Left cardiac atrium (tissue), 4 donors: ENCODE measurements at regions not wholly inside any gene's neighbourhood (a gene's known extent, or its start where the extent isn't known, plus 50 kb on each side); places are given as distances from the start of the nearest gene placed in this dataset.
A peak's percentile ranks its signal among the peaks of the same experiment; 100 is the strongest.

ENCODE experiments used
- ATAC-seq, 2 donors: fragments of 200-7000 bp; cut with Tn5 transposase; one replicate each; pipeline ENCODE4 v1.9.1; 2020; ENCODE audit warnings: mild to moderate bottlenecking in 2 of 2, moderate library complexity in 2 of 2
- DNase-seq: peaks from one replicate; pipeline ENCODE4 v3.0.0-alpha.2; 2020
- intact Hi-C, 2 donors: fragments of 100-400 bp; cut with DNase I; formaldehyde crosslinking; loops; one replicate each; pipeline versions ENCODE4 v1.14.1 to v1.15.1; 2022 to 2023
- donor health status: DM: no; HTN: yes; CAD: no.
- donor health status: DM: no; HTN: yes; CAD: no; lungs with severe emphysema.
- donor health status: DM: yes; HTN: yes; CAD: no.
- donor health status: Dilated cardiomyopathy.

DNA sequence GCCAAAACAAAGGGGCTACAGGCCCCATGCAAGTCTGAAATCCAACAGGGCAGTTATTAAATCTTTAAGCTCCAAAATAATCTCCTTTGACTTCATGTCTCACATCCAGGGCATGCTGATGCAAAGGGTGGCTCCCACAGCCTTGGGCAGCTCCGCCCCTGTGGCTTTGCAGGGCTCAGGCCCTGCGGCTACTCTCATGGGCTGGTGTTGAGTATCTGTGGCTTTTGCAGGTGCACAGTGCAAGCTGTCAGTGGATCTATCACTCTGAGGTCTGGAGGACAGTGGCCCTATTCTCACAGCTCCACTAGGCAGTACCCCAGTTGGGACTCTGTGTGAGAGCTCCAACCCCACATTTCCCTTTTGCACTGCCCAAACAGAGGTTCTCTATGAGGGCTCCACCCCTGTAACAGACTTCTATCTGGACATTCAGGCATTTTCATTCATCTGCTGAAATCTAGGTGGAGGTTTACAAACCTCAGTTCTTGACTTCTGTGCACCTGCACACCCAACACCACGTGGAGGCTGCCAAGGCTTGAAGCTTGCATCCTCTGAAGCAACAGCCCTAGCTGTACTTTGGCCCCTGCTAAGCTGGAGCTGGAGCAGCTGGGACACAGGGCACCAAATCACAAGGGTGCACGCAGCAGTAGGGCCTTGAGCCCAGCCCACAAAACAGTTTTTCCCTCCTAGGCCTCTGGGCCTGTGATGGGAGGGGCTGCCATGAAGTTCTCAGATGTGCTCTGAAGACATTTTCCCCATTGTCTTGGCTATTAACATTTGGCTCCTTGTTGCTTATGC, 154.8 kb upstream of the PDE5A start:
- ATAC-seq (no peak), DNase-seq (no peak)
- intact Hi-C loops, result loop anchor here in 1 of 2 donors (10.0 kb wide), 1 partner anchor 149 kb away; no protein-coding TSS in a partner anchor

DNA sequence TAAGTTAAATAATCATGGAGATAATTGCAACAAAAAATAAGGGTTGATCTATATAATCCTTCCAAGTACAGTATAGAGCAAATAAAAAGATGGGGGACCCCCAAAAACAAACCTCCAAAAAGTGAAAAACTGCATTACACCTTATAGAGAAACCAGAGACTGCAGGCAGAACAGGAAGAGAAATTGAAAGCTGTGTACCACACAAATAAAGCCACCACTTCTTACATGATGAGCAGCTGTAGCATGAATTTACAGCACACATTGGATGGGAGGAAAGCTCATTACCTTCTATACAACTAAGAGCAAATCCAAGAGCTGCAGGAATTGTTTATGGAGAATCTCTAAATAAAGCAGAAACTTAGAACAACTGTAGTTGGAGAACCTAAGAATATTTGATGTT, 152.4 kb upstream of the PDE5A start:
- intact Hi-C loops, result loop anchor here in 1 of 2 donors (10.0 kb wide), 1 partner anchor 146 kb away; no protein-coding TSS in a partner anchor

DNA sequence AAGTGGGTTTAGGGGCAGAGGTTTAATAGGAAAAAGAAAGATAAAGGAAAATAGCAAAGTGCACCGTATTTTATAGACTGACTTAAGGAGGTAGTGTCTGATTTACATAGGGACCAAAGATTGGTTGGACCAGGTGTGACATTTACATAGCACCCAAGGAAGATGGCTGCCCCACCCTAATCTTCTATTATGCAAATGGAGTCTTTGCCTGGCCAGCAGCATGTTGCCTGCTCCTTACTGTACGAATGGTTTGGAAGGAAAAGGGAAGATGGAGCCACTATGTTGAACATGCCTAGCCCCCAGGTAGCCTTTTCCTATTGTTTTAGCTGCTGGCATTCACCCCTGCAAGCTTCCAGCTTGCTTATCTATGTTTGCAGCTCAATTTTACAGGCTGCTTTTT, 146.2 kb upstream of the PDE5A start:
- no peak for ATAC-seq
- intact Hi-C loops, result no loop called here
- no peak for DNase-seq

More for the DNA sequence above, 152.4 kb upstream of the PDE5A start:
- no peak for ATAC-seq
- no peak for DNase-seq

DNA sequence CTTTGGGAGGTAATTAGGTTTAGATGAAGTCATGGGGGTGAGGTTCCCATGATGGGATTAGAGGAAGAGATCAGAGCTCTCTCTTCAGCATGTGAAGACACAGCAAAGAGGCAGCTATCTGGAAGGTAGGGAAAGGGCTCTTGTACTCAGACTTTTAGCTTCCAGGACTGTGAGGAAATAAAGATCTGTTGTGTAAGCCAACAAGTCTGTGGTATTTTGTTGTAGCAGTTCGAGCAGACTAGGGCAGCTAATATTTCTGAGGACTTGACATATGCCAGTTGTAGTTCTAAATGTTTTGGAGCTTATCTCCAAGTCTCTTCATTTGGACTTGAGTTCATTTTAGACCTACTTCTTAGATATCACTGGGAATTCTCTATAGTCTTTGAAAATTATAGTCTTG, 137.3 kb upstream of the PDE5A start:
- DNase-seq, result no peak

DNA sequence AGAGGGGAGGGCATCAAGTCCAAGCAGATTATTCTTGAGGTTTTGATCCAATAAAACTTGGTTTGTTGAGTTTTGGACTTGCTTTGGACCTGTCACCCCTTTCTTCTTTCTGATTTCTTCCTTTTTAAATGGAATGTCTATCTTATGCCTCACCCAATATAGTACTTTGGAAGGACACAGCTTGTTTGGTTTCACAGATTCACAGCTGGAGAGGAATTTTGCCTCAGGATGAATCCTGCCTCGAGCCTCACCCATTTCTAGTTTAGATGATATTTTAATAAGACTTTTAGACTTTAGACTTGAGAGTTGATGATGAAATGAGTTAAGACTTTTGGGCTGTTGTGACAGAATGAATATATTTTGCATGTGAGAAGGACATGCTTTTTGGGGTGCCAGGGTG, 136.9 kb upstream of the PDE5A start:
- ATAC-seq (no peak), DNase-seq (no peak)
- intact Hi-C loops, result no loop called here

More for the DNA sequence above, 137.3 kb upstream of the PDE5A start:
- intact Hi-C loops, result no loop called here
- ATAC-seq, result no peak

DNA sequence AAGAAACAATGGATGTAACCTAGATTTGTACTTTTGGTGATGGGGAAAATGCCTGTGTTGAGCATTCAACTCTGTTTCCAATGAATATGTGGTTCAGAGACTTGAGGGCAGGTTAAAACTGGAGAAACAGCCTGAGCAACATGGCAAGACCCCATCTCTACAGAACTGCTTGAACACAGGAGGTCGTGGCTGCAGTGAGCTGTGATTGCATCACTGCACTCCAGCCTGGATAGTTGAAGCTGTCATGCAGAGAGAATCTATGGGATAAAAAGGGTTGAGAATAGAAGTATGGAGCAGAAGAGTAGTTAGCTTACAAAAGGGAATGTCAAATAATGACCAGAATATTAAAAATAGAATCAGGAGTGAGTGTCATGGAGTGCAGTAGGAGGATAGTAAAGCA, 134.8 kb upstream of the PDE5A start:
- ATAC-seq (no peak), DNase-seq (no peak)
- intact Hi-C loops, result no loop called here

DNA sequence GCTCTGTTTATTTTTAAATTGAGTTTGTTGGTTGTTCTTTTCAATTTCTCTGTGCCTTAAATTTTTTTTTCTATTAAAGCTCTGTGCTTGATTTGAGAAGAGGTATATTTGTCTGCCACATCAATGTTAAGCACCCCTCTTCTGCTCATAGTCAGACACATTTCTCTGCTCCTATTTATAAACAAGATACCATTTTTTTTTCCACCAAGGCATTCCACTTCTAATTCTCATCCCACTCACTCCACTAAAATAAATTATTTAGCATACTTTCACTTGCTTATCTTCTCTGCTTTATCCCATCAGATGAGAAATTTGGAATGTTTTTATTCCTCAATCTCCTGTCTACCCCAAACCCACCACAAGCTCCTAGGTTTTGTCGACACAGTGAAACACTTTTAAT, 127.0 kb upstream of the PDE5A start:
- intact Hi-C loops, result no loop called here
- DNase-seq (no peak), ATAC-seq (no peak)

DNA sequence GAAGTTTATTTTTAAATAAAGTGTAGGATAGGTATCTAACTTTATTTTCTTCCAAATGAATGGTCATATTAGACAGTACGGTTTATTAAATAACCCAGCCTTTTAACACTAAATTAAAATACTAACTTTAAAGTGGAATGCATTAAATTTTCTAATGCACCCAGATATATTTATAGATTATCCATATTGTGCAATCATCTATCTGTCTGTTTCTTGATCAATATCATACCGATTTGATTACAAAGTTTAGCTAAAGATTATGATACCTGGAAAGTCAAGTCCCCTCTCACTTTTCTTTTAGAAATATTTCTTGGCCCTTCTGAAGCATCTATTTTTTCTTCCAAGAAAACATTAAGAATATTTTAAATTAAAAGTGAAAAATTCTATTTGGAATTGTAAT, 124.3 kb upstream of the PDE5A start:
- DNase-seq (no peak), ATAC-seq (no peak)
- intact Hi-C loops, result no loop called here

DNA sequence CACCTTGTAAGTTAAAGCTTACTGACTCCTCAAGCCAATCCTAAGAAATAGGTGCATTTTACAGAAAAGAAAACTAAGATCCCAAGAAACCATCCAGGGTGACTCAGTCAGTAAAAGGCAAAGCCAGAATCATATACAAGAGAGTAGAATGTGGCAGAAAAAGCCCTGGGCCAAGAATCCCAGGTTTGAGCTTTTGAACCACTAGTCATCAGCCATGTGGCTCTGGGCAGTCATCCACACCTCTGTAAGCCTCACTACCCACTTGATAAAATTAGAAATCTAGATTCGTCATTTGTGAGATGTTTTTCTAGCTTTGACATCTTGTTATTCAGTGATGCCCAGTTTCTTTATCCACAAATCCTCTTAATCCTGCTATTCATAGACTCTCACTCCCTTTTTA, 122.2 kb upstream of the PDE5A start:
- ATAC-seq, result peak in 1 of 2 donors; percentile 71
- intact Hi-C loops, result no loop called here
- no peak for DNase-seq

DNA sequence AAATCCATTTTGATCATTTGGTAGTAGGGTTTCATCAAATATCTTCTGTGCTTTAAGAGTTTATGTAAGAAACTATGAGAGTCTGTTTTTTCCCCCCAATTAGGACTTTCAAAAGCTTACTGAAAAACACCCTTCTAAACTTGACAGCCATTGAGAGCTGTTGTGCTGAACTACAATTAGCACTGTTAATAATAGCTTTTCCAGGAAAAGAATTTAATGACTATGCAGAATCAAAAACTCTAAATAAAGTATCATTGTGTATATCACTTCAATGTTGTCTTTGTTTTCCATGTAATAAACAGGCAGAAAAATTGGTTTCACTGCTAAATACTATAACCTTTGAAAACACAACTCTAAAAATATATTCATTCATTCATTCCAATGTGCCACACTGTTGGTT, 121.4 kb upstream of the PDE5A start:
- ATAC-seq, result no peak
- intact Hi-C loops, result no loop called here
- DNase-seq, result no peak

DNA sequence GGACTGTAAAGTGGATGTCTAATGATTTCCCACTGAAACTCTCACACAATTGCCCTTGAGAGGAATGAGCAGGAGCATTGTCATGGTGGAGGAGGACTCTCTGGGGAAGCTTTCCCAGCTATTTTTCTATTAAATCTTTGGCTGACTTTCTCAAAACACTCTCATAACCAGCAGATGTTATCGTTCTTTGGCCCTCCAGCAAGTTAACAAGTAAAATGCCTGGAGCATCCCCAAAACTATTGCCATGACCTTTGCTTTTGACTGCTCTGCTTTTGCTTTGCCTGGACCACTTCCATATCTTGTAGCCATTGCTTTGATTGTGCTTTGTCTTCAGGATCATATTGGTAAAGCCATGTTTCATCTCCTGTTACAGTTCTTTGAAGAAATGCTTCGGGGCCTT, 120.2 kb upstream of the PDE5A start:
- DNase-seq (no peak), ATAC-seq (peak; percentile 41 to 48)
- intact Hi-C loops, result no loop called here

DNA sequence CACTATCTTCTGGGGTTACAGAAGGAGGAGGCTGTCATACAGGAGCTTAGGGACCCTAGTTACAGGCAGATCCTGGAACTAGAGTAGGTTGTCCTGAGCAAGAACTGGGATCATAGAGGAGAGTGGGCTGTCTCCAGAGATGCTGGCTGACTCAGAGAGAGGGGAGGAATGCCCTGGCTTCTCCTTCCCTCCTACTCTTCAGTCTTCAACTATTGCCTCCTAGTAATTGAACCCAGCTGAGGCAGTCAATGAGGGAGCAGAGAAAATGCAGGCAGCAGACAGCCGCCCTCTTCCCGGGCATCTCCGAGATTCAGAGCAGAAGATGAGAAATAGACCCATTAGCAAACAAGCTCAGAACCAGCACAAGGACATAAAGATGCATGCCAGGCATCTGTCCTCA, 118.3 kb upstream of the PDE5A start:
- intact Hi-C loops, result no loop called here
- DNase-seq (no peak), ATAC-seq (peak in 1 of 2 donors; percentile 75)

DNA sequence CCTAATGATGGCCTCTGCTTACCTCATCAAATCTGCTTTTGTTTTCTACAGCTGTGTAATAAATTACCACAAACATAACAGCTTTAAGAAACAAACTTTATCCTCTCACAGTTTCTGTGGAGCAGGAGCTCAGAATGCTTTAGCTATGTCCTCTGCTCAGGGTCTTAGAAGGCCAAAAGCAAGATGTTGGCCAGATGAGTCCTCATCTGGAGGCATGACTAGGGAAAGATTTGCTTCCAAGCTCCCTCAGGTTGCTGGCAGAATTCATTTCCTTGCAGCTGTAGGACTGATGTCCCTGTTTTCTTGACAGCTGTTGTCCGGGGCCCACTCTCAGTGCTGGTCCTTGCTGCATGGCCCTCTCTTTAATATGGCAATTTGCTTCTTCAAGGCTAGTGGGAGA, 116.7 kb upstream of the PDE5A start:
- no peak for ATAC-seq
- DNase-seq, result no peak
- intact Hi-C loops, result no loop called here

DNA sequence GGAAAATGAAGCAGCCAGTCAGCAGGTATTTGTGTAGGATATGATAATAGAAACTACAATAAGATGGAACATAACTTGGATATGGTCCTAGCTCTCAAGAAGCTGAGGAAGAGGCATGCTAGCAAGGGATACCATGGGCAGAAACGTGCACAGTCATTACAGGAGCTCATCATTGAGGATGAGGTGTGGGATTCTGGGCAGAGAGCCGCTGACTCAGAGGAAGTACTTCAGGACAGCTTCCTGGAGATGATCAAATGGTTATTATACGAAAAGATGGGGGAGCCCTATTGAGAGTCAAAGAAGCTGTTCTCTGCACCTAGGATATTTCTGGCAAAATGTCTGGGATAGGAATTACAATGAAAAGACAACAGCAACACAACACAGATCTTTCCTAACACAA, 116.0 kb upstream of the PDE5A start:
- DNase-seq, result no peak
- intact Hi-C loops, result no loop called here
- no peak for ATAC-seq

DNA sequence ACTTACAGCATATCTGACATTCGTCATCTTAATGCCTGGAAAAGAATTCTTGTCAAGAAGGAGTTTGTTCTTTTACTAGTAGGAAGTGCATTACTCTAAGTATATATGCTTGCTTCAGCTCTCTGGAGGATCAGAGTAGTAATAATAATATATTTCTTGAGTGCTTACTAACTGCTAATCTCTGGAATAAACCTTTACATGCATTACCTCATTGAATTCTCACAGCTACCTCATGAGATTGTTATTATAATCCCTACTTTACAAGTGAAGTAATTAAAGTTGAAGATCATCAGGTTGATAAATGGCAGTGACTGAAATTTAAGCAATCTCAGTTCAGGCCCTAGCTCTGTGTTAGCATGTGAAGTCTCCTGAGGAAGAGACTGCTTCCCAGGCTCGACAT, 115.0 kb upstream of the PDE5A start:
- intact Hi-C loops, result no loop called here
- DNase-seq (no peak), ATAC-seq (no peak)

DNA sequence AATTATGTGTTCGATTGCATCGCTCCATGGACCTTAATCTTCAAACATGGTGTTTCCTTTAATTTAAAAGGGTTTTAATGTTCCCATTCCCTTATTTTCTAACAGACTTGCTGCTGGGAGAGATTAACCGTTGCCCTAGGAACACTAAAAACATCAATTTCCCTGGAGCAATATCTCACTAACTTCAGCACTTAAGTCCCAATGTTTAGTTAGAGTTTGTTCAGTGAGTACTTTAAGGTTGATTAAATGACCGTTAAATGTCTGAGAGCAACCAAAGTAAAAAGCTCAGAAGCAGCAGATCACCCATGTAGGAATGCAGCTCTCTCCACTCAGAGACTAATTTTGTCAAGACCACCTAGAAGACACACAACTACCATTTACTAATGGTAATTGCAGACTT, 111.2 kb upstream of the PDE5A start:
- no peak for DNase-seq
- intact Hi-C loops, result no loop called here
- no peak for ATAC-seq

DNA sequence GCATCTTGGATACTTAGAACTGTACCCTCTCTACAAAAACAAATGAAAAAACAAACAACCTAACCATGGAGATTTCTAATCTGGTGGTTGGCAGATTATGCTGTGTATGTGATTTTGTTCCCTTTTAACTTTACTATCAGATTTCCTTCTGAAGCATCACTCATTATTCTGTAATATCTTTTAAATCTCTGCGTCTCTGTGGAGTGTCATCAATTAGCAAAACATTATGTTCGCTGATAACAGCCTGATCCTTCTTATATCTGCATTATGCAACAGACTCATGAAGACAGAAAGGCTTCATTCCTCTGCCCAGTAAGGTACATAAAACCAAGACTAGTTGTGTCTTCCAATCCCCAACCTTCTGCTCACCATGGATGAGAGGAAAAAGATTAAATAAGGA, 110.3 kb upstream of the PDE5A start:
- DNase-seq (no peak), ATAC-seq (no peak)
- intact Hi-C loops, result no loop called here

DNA sequence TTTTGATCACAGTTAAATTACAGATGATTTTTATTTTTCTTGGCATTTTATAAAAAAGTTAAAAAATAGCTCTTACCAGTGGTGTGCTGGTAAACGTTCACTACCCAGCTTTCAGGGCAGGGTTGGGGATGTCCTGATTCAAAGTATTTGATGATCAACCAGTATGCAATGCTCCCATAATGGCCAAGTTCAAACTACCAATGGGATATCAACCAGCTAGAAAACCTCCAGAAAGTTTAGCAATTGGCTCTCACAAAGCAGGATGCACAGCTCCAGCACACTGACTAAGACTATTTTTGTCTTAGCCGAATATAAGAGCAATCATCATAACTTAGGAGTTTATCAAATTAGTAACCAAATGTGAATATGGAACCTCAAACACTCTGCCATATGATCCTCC, 108.0 kb upstream of the PDE5A start:
- DNase-seq (no peak), ATAC-seq (no peak)
- intact Hi-C loops, result no loop called here

DNA sequence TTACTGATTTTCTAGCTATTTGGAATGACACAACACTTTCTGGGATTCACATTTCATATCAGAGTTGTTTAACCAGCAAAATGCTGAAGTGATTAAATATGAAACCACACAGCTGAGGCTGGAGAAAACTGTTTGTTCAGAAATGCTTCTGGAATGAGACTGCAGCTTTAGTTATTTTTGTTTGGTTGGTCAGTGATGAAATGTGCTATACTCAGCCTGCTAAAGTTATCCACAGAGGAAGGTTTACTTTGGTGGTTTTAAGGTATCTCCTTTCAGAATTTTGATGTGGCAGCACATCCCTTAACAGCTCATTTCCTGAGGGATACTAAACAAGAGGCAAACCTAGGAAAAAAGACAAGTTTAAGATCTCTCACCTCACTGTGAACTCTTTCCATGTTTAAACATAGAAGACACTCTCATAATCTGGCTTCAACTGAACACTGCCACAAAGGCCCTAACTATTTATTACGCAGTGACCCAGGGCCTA, 106.6 kb upstream of the PDE5A start:
- intact Hi-C loops, result no loop called here
- ATAC-seq (peak; percentile 67 to 78), DNase-seq (no peak)

DNA sequence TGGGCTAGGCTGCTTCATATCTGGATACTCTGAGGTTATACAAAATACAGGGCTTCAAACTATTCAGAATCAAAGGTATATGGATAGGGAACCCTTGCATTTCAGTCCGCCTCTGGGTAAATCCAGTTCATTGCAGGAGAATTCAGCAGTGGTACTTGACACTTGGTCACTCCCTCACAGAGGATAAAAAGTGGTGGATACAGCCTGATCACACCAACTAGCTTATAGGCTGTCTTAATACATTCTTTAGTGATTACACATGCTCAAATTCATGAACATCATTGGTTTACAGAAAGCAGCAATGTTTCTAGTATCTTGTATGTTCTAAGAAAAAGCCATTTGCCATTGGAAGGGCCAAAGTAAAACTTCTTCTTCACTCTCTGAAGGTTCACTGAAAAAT, 104.8 kb upstream of the PDE5A start:
- intact Hi-C loops, result no loop called here

DNA sequence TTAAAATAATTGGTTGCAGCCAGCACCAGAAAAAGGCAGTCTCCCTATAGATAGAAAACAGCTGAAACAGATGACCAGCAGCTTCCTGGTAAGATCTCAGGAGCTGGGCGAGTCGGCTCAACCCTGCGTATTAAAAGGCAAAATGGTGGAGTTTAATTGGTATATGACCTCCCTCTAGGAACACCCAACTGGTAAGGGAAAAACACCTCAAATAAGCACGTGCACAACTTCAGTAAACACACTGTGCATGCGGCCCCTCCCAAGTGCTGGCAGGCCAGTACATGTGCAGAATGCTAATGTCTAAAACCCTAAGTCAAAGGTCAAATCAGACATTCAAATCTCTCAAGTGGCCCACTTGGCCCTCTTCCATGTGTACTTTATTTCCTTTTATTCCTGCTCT, 103.2 kb upstream of the PDE5A start:
- DNase-seq (no peak), ATAC-seq (no peak)
- intact Hi-C loops, result no loop called here

More for the DNA sequence above, 104.8 kb upstream of the PDE5A start:
- no peak for ATAC-seq
- DNase-seq, result no peak
